ENCODE measurements at regions not wholly inside any gene's neighbourhood (a gene's known extent, or its start where the extent isn't known, plus 50 kb on each side); places are given as distances from the start of the nearest gene placed in this dataset.

- TF ChIP-seq, protein P1, sequence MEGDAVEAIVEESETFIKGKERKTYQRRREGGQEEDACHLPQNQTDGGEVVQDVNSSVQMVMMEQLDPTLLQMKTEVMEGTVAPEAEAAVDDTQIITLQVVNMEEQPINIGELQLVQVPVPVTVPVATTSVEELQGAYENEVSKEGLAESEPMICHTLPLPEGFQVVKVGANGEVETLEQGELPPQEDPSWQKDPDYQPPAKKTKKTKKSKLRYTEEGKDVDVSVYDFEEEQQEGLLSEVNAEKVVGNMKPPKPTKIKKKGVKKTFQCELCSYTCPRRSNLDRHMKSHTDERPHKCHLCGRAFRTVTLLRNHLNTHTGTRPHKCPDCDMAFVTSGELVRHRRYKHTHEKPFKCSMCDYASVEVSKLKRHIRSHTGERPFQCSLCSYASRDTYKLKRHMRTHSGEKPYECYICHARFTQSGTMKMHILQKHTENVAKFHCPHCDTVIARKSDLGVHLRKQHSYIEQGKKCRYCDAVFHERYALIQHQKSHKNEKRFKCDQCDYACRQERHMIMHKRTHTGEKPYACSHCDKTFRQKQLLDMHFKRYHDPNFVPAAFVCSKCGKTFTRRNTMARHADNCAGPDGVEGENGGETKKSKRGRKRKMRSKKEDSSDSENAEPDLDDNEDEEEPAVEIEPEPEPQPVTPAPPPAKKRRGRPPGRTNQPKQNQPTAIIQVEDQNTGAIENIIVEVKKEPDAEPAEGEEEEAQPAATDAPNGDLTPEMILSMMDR (IDR thresholded peaks at IDR 0.05): no peak
- TF ChIP-seq EP300 (IDR thresholded peaks at IDR 0.05): no peak
These were observed 373.5 kb upstream of the ARX start for GRCh38 chrX:25389266-25389665.

Data from tibial nerve (tissue), 4 donors.